IMR-90 (cell line): ENCODE measurements at regions not wholly inside any gene's neighbourhood (a gene's known extent, or its start where the extent isn't known, plus 50 kb on each side); places are given as distances from the start of the nearest gene placed in this dataset.

Experiments used
- ATAC-seq: fragments of 200-7000 bp; cut with Tn5 transposase; 2 replicates; pipeline ENCODE4 v1.9.1; 2020; ENCODE audit warnings: low read depth, mild to moderate bottlenecking, moderate library complexity
- BruUV-seq: library from RNA; stranded (reverse); fragments of 400-500 nt; replicated peaks from 2 replicates; lab custom pipeline; 2021; lab: Mats Ljungman, UMichigan
- CTCF ChIA-PET: fragments of 300-600 bp; formaldehyde crosslinking; extraction: SDS; loops from one replicate; lab custom pipeline; 2021; ENCODE audit warnings: antibody characterized with exemption; lab: Yijun Ruan, JAX
- POLR2A ChIA-PET: fragments of 300-600 bp; sonication (Branson Sonifier 250); formaldehyde crosslinking; loops from one replicate; lab custom pipeline; 2022; ENCODE audit warnings: antibody characterized with exemption; ENCODE audit not compliant: unreplicated experiment; lab: Charles Lee
- DNase-seq: peaks from one replicate; pipeline ENCODE4 v3.0.0; 2013
- H2AFZ ChIP-seq: replicated peaks from 2 replicates; pipeline ENCODE3; 2013; ENCODE audit warnings: low read length, mild to moderate bottlenecking; ENCODE audit not compliant: poor library complexity
- H2AK5ac ChIP-seq: 2 replicates; pipeline ENCODE4 v1.6.1; 2013; ENCODE audit warnings: low read depth, low read length, inconsistent platforms
- H2AK9ac ChIP-seq: replicated peaks from 2 replicates; pipeline ENCODE3; 2013; ENCODE audit warnings: mild to moderate bottlenecking, low read depth, low read length, moderate library complexity; ENCODE audit not compliant: poor library complexity
- H2BK120ac ChIP-seq: 2 replicates; pipeline ENCODE4 v1.6.1; 2013; ENCODE audit warnings: low read depth, low read length, inconsistent platforms
- H2BK15ac ChIP-seq: 3 replicates; pipeline ENCODE4 v1.6.1; 2013; ENCODE audit warnings: low read depth, low read length, inconsistent platforms
- H2BK20ac ChIP-seq: 2 replicates; pipeline ENCODE4 v1.6.1; 2013; ENCODE audit warnings: low read depth, mild to moderate bottlenecking, inconsistent platforms, low read length, moderate library complexity
- H2BK5ac ChIP-seq: 2 replicates; pipeline ENCODE4 v1.6.1; 2013; ENCODE audit warnings: mild to moderate bottlenecking, low read depth, low read length, inconsistent platforms; ENCODE audit not compliant: poor library complexity, severe bottlenecking
- H3K14ac ChIP-seq: replicated peaks from 2 replicates; pipeline ENCODE4 v1.6.1; 2013; ENCODE audit warnings: low read depth, low read length, inconsistent platforms
- H3K18ac ChIP-seq: 2 replicates; pipeline ENCODE4 v1.6.1; 2013; ENCODE audit warnings: low read depth, low read length, control low read depth
- H3K23ac ChIP-seq: 2 replicates; pipeline ENCODE4 v1.6.1; 2013; ENCODE audit warnings: low read depth, low read length, inconsistent platforms
- H3K27ac ChIP-seq: 2 replicates; pipeline ENCODE4 v1.5.1; 2013; ENCODE audit warnings: mild to moderate bottlenecking, control low read depth, low read length; ENCODE audit not compliant: insufficient read depth
- H3K27me3 ChIP-seq: 2 replicates; pipeline ENCODE4 v1.6.1; 2013; ENCODE audit warnings: low read length; ENCODE audit not compliant: control insufficient read depth, insufficient read depth
- H3K36me3 ChIP-seq: 2 replicates; pipeline ENCODE4 v1.6.1; 2013; ENCODE audit warnings: low read length, mixed read lengths; ENCODE audit not compliant: control insufficient read depth, insufficient read depth
- H3K4ac ChIP-seq: 2 replicates; pipeline ENCODE4 v1.6.1; 2013; ENCODE audit warnings: low read depth, low read length, inconsistent platforms
- H3K4me1 ChIP-seq: 2 replicates; pipeline ENCODE4 v1.6.1; 2013; ENCODE audit warnings: low read length, mixed read lengths; ENCODE audit not compliant: control insufficient read depth, insufficient read depth
- H3K4me2 ChIP-seq: 2 replicates; pipeline ENCODE4 v1.6.1; 2013; ENCODE audit warnings: low read depth, mild to moderate bottlenecking, control low read depth, low read length, moderate library complexity
- H3K4me3 ChIP-seq: 2 replicates; pipeline ENCODE4 v1.5.1; 2013; ENCODE audit warnings: low read depth, mild to moderate bottlenecking, control low read depth, low read length, moderate library complexity; ENCODE audit not compliant: insufficient read depth
- H3K56ac ChIP-seq: 2 replicates; pipeline ENCODE4 v1.6.1; 2013; ENCODE audit warnings: low read length, inconsistent platforms; ENCODE audit not compliant: insufficient read depth; ENCODE audit errors: extremely low read depth
- H3K79me1 ChIP-seq, 2 experiments: 2 replicates each; pipeline ENCODE4 v1.6.1; 2013; ENCODE audit warnings: low read length in 2 of 2, inconsistent platforms in 1 of 2, low read depth in 1 of 2
- H3K9ac ChIP-seq: 2 replicates; pipeline ENCODE4 v1.6.1; 2013; ENCODE audit warnings: low read depth, low read length, control low read depth
- H3K9me1 ChIP-seq: 2 replicates; pipeline ENCODE4 v1.6.1; 2013; ENCODE audit warnings: low read length, inconsistent platforms; ENCODE audit not compliant: insufficient read depth
- H3K9me3 ChIP-seq: 2 replicates; pipeline ENCODE4 v1.6.1; 2013; ENCODE audit warnings: low read length; ENCODE audit not compliant: control insufficient read depth, insufficient read depth
- H4K20me1 ChIP-seq: 2 replicates; pipeline ENCODE4 v1.6.1; 2013; ENCODE audit warnings: low read length, inconsistent platforms; ENCODE audit not compliant: insufficient read depth
- H4K5ac ChIP-seq: 2 replicates; pipeline ENCODE4 v1.6.1; 2013; ENCODE audit warnings: mild to moderate bottlenecking, low read depth, low read length, control low read depth
- H4K8ac ChIP-seq, 2 experiments: 2 replicates each; pipeline ENCODE4 v1.6.1; 2013; ENCODE audit warnings: low read depth in 2 of 2, low read length in 2 of 2, control low read depth in 1 of 2, inconsistent platforms in 1 of 2
- H4K91ac ChIP-seq: 2 replicates; pipeline ENCODE4 v1.6.1; 2013; ENCODE audit warnings: low read depth, low read length, inconsistent platforms; ENCODE audit not compliant: insufficient read depth
- CHD1 ChIP-seq: IDR thresholded peaks from 2 replicates; pipeline ENCODE4 v1.6.1; 2012; ENCODE audit warnings: low read depth, low read length, improper control_type of control experiment
- FOS ChIP-seq: fragments of 150-350 bp; IDR thresholded peaks from 2 replicates; pipeline ENCODE4 v1.6.1; 2016; ENCODE audit warnings: low read depth, low read length
- MXI1 ChIP-seq: IDR thresholded peaks from 2 replicates; pipeline ENCODE4 v1.6.1; 2012; ENCODE audit warnings: low read depth, mild to moderate bottlenecking, low read length, moderate library complexity, borderline replicate concordance
- WGBS, 2 experiments: methylation state at CpG; one replicate each; pipeline versions ENCODE4 v1.1.5 to v1.1.7; 2013; ENCODE audit warnings: missing lambda C conversion rate in 2 of 2; ENCODE audit not compliant: insufficient read length in 1 of 2; ENCODE audit errors: extremely low coverage in 2 of 2; 5-methylcytosine and 5-hydroxymethylcytosine counted together
- dilution Hi-C: fragments of 300-500 bp; cut with HindIII; formaldehyde crosslinking; loops from one replicate; pipeline ENCODE4 v1.14.3; 2018; ENCODE audit warnings: low sequenced_read_pairs; ENCODE audit not compliant: unreplicated experiment
- in situ Hi-C: fragments of 300-500 bp; cut with MboI; formaldehyde crosslinking; loops from 3 replicates; pipeline ENCODE4 v1.14.3; 2019; ENCODE audit warnings: low sequenced_read_pairs, inconsistent platforms, mixed read lengths
- intact Hi-C: fragments of 100-400 bp; cut with micrococcal nuclease; formaldehyde crosslinking; loops from 2 replicates; pipeline ENCODE4 v1.10.0; 2022
- TF ChIP-seq, protein P1 (sequence below): fragments of 150-350 bp; IDR thresholded peaks from 2 replicates; pipeline ENCODE4 v1.6.1; 2016; ENCODE audit warnings: low read depth, mild to moderate bottlenecking, low read length, moderate library complexity, borderline replicate concordance

GRCh38 chr5:159826351-159827214 lies 89.7 kb upstream of the ADRA1B start:
- H4K8ac ChIP-seq, result peak overlapping the region in 1 of 2 experiments; percentile 26; a peak in 1 of 4 replicates
- DNase-seq (peak; percentile 81), ATAC-seq (peak; percentile 71)
- TF ChIP-seq MXI1 (no peak), FOS (peak; percentile 25; the same call in 1 of the 2 replicates), CHD1 (no peak)
- TF ChIP-seq, protein P1, sequence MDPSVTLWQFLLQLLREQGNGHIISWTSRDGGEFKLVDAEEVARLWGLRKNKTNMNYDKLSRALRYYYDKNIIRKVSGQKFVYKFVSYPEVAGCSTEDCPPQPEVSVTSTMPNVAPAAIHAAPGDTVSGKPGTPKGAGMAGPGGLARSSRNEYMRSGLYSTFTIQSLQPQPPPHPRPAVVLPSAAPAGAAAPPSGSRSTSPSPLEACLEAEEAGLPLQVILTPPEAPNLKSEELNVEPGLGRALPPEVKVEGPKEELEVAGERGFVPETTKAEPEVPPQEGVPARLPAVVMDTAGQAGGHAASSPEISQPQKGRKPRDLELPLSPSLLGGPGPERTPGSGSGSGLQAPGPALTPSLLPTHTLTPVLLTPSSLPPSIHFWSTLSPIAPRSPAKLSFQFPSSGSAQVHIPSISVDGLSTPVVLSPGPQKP, result no peak
- intact Hi-C loops (no loop called here), in situ Hi-C loops (no loop called here), dilution Hi-C loops (no loop called here)
- H2AK5ac ChIP-seq, result peak overlapping the region; percentile 57; the same call in 1 of the 2 replicates
- H4K20me1 ChIP-seq, result no peaks in the 10 kb centered on the region
- H2AK9ac ChIP-seq, result peak overlapping the region; percentile 46
- no peak overlapping the region for H3K4me3 ChIP-seq
- H2BK20ac ChIP-seq, result peak overlapping the region; percentile 51
- H3K4ac ChIP-seq, result peak overlapping the region; percentile 55
- H3K4me1 ChIP-seq, result peaks cover 6% of the 10 kb centered on the region
- H3K4me2 ChIP-seq, result no peak overlapping the region
- H2AFZ ChIP-seq, result peak overlapping the region; percentile 68
- peak overlapping the region; percentile 20; the same call in 1 of the 2 replicates for H3K18ac ChIP-seq
- H4K5ac ChIP-seq, result no peak overlapping the region
- peaks cover 10% of the 10 kb centered on the region for H3K9me1 ChIP-seq
- H4K91ac ChIP-seq, result no peak overlapping the region
- no peaks in the 10 kb centered on the region for H3K79me1 ChIP-seq
- H3K23ac ChIP-seq, result peak overlapping the region; percentile 38; the same call in 1 of the 2 replicates
- peak overlapping the region; percentile 45; the same call in 1 of the 2 replicates for H3K14ac ChIP-seq
- H2BK5ac ChIP-seq, result peak overlapping the region; percentile 20
- H2BK120ac ChIP-seq, result peak overlapping the region; percentile 67
- H3K36me3 ChIP-seq, result no peaks in the 10 kb centered on the region
- H3K27ac ChIP-seq, result no peak overlapping the region
- H3K27me3 ChIP-seq, result 0 out of 2 replicates have a peak, but pooled peaks cover 2% of the 10 kb centered on the region
- ChIA-PET POLR2A (no interaction called here), CTCF (no interaction called here)
- no peak overlapping the region for H3K9ac ChIP-seq
- H2BK15ac ChIP-seq, result peak overlapping the region; percentile 36; the same call in 1 of the 3 replicates
- 57% methylated on average over 1 of the region's 4 CpGs; no CpG with 5 or more reads in 1 of the 2 experiments for WGBS, 2 experiments
- BruUV-seq, result no TSS peak
- no peak overlapping the region for H3K56ac ChIP-seq
- no peaks in the 10 kb centered on the region for H3K9me3 ChIP-seq
